ENCODE measurements at regions not wholly inside any gene's neighbourhood (a gene's known extent, or its start where the extent isn't known, plus 50 kb on each side); places are given as distances from the start of the nearest gene placed in this dataset.

GRCh38 chr14:34099635-34100034 is 148.8 kb upstream of the EGLN3 start:
- H3K4me3 ChIP-seq (ENCODE audit: low read depth in 1 of 2, low read length in 1 of 2), result no peak overlapping the region
- H3K9me3 ChIP-seq, result no peaks in the 10 kb centered on the region
- TF ChIP-seq, protein P1, sequence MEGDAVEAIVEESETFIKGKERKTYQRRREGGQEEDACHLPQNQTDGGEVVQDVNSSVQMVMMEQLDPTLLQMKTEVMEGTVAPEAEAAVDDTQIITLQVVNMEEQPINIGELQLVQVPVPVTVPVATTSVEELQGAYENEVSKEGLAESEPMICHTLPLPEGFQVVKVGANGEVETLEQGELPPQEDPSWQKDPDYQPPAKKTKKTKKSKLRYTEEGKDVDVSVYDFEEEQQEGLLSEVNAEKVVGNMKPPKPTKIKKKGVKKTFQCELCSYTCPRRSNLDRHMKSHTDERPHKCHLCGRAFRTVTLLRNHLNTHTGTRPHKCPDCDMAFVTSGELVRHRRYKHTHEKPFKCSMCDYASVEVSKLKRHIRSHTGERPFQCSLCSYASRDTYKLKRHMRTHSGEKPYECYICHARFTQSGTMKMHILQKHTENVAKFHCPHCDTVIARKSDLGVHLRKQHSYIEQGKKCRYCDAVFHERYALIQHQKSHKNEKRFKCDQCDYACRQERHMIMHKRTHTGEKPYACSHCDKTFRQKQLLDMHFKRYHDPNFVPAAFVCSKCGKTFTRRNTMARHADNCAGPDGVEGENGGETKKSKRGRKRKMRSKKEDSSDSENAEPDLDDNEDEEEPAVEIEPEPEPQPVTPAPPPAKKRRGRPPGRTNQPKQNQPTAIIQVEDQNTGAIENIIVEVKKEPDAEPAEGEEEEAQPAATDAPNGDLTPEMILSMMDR (IDR thresholded peaks at IDR 0.05), result no peak

DNA sequence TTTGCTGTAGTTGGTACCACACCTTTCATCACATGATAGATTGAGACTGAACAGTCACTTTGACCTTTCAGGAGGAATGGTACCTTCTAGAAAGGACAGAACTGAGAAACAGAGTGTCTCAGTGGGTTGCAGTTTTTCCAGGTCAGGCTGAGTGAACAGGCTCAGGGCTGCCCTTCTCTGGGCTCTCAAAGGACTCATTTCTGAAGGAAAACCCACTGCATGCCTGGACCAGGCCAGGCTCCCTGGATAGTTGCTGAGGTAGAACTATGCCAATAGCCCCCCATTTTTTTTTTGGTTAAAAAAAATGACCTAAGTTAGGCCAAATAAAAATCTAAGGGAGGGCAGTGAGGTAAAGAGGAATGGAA is 148.1 kb upstream of the EGLN3 start:
- Histone ChIP-seq H3K4me3 (ENCODE audit: low read depth in 1 of 2, low read length in 1 of 2) (no peak overlapping the region), H3K27ac (no peak overlapping the region), H3K9me3 (no peaks in the 10 kb centered on the region), H3K36me3 (no peaks in the 10 kb centered on the region), H3K4me1 (ENCODE audit: control insufficient read depth in 1 of 2, insufficient read depth in 1 of 2, low read depth in 1 of 2, low read length in 1 of 2) (no peaks in the 10 kb centered on the region), H3K27me3 (no peaks in the 10 kb centered on the region)
- TF ChIP-seq, protein P1 (IDR thresholded peaks at IDR 0.05), result no peak

More at GRCh38 chr14:34099635-34100034, 148.8 kb upstream of the EGLN3 start:
- H3K4me1 ChIP-seq (ENCODE audit: control insufficient read depth in 1 of 2, insufficient read depth in 1 of 2, low read depth in 1 of 2, low read length in 1 of 2), result no peaks in the 10 kb centered on the region
- no peak overlapping the region for H3K27ac ChIP-seq
- H3K27me3 ChIP-seq, result no peaks in the 10 kb centered on the region
- no peaks in the 10 kb centered on the region for H3K36me3 ChIP-seq

DNA sequence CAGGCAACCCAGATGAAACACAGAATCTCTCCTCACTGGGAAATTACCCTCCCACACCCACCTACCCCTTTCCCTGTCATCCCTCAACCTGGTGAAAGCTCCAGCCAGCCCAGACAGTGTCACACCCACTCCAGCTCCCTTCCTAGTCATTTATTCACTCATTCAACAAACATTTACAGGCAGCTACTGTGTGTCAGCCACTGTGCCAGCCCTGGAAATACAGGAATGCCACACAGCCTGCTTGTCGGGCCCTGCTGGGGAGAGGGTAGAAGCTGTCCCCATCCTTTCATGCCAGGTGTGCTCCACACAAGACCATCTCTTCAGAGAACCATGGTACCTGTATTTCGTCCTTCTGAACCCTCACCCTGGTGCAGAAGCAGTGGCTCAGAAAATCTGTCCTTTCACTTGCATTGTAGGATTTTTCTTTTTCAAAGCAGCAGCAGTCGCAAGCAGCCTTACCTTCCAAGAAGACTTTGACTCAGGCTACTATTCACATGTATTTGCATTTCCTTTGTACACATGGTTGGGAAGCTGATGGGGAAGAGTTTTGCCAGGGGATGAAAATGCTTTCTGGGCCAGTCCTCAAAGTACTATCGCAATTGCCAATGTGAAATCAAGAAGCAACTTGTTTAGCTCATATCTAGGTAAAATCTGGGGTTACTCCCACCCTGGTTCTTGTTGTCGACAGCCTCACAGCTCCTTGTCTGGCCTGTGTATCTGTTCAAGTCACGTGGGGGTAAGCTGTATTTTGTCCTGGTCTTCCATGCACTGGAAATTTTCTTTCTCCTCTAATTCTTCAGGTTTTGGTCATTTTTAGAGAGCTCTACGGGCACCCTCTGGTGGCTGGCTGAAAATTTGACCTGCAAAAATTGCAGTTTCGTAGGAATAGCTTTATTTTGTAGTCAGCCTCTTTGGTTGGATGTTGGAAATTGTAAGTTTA is 147.4 kb upstream of the EGLN3 start:
- H3K9me3 ChIP-seq, result no peaks in the 10 kb centered on the region
- H3K27me3 ChIP-seq, result no peaks in the 10 kb centered on the region
- TF ChIP-seq, protein P1 (IDR thresholded peaks at IDR 0.05), result no peak
- no peaks in the 10 kb centered on the region for H3K4me1 ChIP-seq (ENCODE audit: control insufficient read depth in 1 of 2, insufficient read depth in 1 of 2, low read depth in 1 of 2, low read length in 1 of 2)
- H3K36me3 ChIP-seq, result no peaks in the 10 kb centered on the region
- H3K27ac ChIP-seq, result no peak overlapping the region
- H3K4me3 ChIP-seq (ENCODE audit: low read depth in 1 of 2, low read length in 1 of 2), result no peak overlapping the region

DNA sequence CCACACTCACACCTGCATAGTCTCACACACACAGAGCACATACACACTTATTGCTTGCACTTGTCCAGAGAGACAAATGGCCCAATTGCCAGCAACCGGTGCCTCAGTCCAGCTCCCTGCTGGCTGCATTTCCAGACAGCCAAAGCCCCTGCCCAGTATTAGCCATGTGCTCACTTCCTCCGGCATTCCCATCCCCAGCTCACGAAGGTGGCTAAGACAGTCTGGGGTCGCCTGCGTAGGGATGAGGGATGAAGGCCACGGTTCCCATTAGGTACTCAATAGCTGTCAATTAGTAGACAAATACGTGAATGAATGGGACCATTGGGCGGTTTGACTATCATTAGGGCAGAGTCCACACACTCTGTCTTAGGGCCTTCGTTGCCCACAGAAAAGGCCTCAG is 146.8 kb upstream of the EGLN3 start:
- Histone ChIP-seq H3K27ac (no peak overlapping the region), H3K9me3 (no peaks in the 10 kb centered on the region), H3K4me1 (ENCODE audit: control insufficient read depth in 1 of 2, insufficient read depth in 1 of 2, low read depth in 1 of 2, low read length in 1 of 2) (no peaks in the 10 kb centered on the region), H3K4me3 (ENCODE audit: low read depth in 1 of 2, low read length in 1 of 2) (no peak overlapping the region), H3K27me3 (no peaks in the 10 kb centered on the region), H3K36me3 (no peaks in the 10 kb centered on the region)
- TF ChIP-seq, protein P1 (IDR thresholded peaks at IDR 0.05), result no peak

DNA sequence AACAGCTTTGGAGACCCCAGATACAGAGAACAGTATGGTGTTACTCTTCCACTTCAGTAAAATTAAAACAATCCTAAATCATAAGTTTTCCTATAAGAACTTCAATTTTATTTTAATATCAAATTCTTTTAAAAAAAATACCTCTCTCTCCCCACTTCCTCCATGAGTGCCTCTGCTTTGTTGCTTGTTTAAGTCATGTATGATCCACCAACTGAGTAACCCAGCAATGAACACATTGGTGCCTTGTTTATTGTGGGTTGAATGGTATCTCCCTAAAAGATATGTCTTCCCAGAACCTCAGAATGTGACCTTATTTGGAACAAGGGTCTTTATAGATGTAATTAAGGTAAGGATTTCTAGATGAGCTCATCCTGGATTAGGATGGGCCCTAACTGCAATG is 143.5 kb upstream of the EGLN3 start:
- H3K9me3 ChIP-seq, result no peaks in the 10 kb centered on the region
- TF ChIP-seq, protein P1 (IDR thresholded peaks at IDR 0.05), result no peak
- H3K36me3 ChIP-seq, result no peaks in the 10 kb centered on the region
- no peak overlapping the region for H3K4me3 ChIP-seq (ENCODE audit: low read depth in 1 of 2, low read length in 1 of 2)
- H3K4me1 ChIP-seq (ENCODE audit: control insufficient read depth in 1 of 2, insufficient read depth in 1 of 2, low read depth in 1 of 2, low read length in 1 of 2), result no peaks in the 10 kb centered on the region
- no peaks in the 10 kb centered on the region for H3K27me3 ChIP-seq
- no peak overlapping the region for H3K27ac ChIP-seq
